Trophoblast cell (in vitro differentiated cells and primary cell): ENCODE measurements at regions not wholly inside any gene's neighbourhood (a gene's known extent, or its start where the extent isn't known, plus 50 kb on each side); places are given as distances from the start of the nearest gene placed in this dataset.

Source experiments
- DNase-seq, 2 donors: peaks; one replicate each; pipeline ENCODE4 v3.0.0-alpha.2; 2016
- H2AFZ ChIP-seq: 2 replicates; pipeline ENCODE4 v1.6.1; 2013; ENCODE audit warnings: low read length, moderate library complexity, mild to moderate bottlenecking; ENCODE audit not compliant: insufficient read depth, poor library complexity
- H2AK5ac ChIP-seq: 2 replicates; pipeline ENCODE4 v1.6.1; 2013; ENCODE audit warnings: mild to moderate bottlenecking, low read length
- H2BK120ac ChIP-seq: 2 replicates; pipeline ENCODE4 v1.6.1; 2013; ENCODE audit warnings: low read length, mild to moderate bottlenecking, moderate library complexity; ENCODE audit not compliant: insufficient read depth, poor library complexity
- H2BK12ac ChIP-seq: 2 replicates; pipeline ENCODE4 v1.6.1; 2013; ENCODE audit warnings: mild to moderate bottlenecking, low read length, moderate library complexity
- H2BK5ac ChIP-seq: 2 replicates; pipeline ENCODE4 v1.6.1; 2013; ENCODE audit warnings: low read length, low read depth, moderate library complexity, mild to moderate bottlenecking; ENCODE audit not compliant: poor library complexity
- H3K14ac ChIP-seq: 2 replicates; pipeline ENCODE4 v1.6.1; 2013; ENCODE audit warnings: mild to moderate bottlenecking, low read length
- H3K18ac ChIP-seq: 2 replicates; pipeline ENCODE4 v1.6.1; 2013; ENCODE audit warnings: mild to moderate bottlenecking, low read length
- H3K23ac ChIP-seq: 2 replicates; pipeline ENCODE4 v1.6.1; 2013; ENCODE audit warnings: low read length
- H3K27ac ChIP-seq: 2 replicates; pipeline ENCODE4 v1.5.1; 2013; ENCODE audit warnings: low read depth, mild to moderate bottlenecking, inconsistent platforms, low read length, moderate library complexity
- H3K27me3 ChIP-seq: 2 replicates; pipeline ENCODE4 v1.6.1; 2013; ENCODE audit warnings: inconsistent platforms, mild to moderate bottlenecking, low read length, moderate library complexity; ENCODE audit not compliant: insufficient read depth
- H3K36me3 ChIP-seq, 2 experiments: 1 replicate in 1 of 2; 2 replicates in 1 of 2; pipeline ENCODE4 v1.6.1; 2013; ENCODE audit warnings: low read length in 2 of 2, mild to moderate bottlenecking in 2 of 2, moderate library complexity in 1 of 2; ENCODE audit not compliant: insufficient read depth in 2 of 2, control insufficient read depth in 1 of 2
- H3K4ac ChIP-seq: 2 replicates; pipeline ENCODE4 v1.6.1; 2013; ENCODE audit warnings: low read depth, mild to moderate bottlenecking, low read length, moderate library complexity
- H3K4me1 ChIP-seq, 2 experiments: 1 replicate in 1 of 2; 2 replicates in 1 of 2; pipeline ENCODE4 v1.6.1; 2013; ENCODE audit warnings: low read length in 2 of 2, mild to moderate bottlenecking in 2 of 2, moderate library complexity in 1 of 2; ENCODE audit not compliant: insufficient read depth in 2 of 2, control insufficient read depth in 1 of 2
- H3K4me2 ChIP-seq: 2 replicates; pipeline ENCODE4 v1.6.1; 2013; ENCODE audit warnings: inconsistent platforms, mild to moderate bottlenecking, low read length, moderate library complexity
- H3K4me3 ChIP-seq: 2 replicates; pipeline ENCODE4 v1.5.1; 2013; ENCODE audit warnings: mild to moderate bottlenecking, low read depth, low read length, inconsistent platforms
- H3K79me1 ChIP-seq: one replicate; pipeline ENCODE4 v1.6.1; 2013; ENCODE audit warnings: low read length
- H3K79me2 ChIP-seq: 2 replicates; pipeline ENCODE4 v1.6.1; 2013; ENCODE audit warnings: low read length, mild to moderate bottlenecking; ENCODE audit not compliant: control insufficient read depth, insufficient read depth, poor library complexity
- H3K9ac ChIP-seq: 2 replicates; pipeline ENCODE4 v1.6.1; 2013; ENCODE audit warnings: mild to moderate bottlenecking, low read length
- H3K9me3 ChIP-seq: 2 replicates; pipeline ENCODE4 v1.6.1; 2013; ENCODE audit warnings: low read depth, mild to moderate bottlenecking, control low read depth, inconsistent platforms, low read length; ENCODE audit not compliant: insufficient read depth
- H4K12ac ChIP-seq: 2 replicates; pipeline ENCODE4 v1.6.1; 2013; ENCODE audit warnings: low read depth, mild to moderate bottlenecking, low read length, moderate library complexity
- H4K8ac ChIP-seq: 2 replicates; pipeline ENCODE4 v1.6.1; 2013; ENCODE audit warnings: low read depth, mild to moderate bottlenecking, low read length, moderate library complexity
- H4K91ac ChIP-seq: one replicate; pipeline ENCODE4 v1.6.1; 2013; ENCODE audit warnings: low read depth, mild to moderate bottlenecking, low read length, moderate library complexity
- WGBS: extraction: QIAGEN DNeasy Blood & Tissue Kit; methylation state at CpG from one replicate; pipeline ENCODE4 v1.1.7; 2013; ENCODE audit warnings: missing lambda C conversion rate; ENCODE audit not compliant: insufficient read length, insufficient coverage; ENCODE audit errors: extremely low coverage; 5-methylcytosine and 5-hydroxymethylcytosine counted together

DNA sequence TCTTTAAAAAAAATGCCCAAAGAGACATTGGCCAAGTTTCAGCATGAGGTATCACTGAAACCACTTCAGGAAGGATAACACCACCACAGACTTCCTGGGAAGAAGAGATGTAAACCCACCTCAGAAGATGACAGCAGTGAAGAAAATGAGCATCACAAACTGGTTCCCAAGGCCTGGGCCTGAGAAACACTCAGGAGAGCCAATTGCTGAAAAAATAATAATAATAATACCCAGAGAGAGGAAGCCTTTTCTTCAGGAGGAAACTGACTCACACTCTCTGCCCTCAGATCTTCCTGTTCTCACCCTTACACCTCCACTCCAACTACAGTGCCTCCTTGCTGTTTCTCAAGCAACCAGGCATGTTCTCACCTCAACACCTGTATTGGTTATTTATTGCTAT is 68.1 kb upstream of the MAFB start:
- no peak overlapping the region for H2BK12ac ChIP-seq
- no peaks in the 10 kb centered on the region for H3K27me3 ChIP-seq
- no peak overlapping the region for H2BK5ac ChIP-seq
- H3K18ac ChIP-seq, result no peak overlapping the region
- H3K14ac ChIP-seq, result no peak overlapping the region
- no peak overlapping the region for H2BK120ac ChIP-seq
- H2AK5ac ChIP-seq, result no peak overlapping the region
- no peak overlapping the region for H2AFZ ChIP-seq
- H4K8ac ChIP-seq, result no peak overlapping the region
- no peak overlapping the region for H3K27ac ChIP-seq
- no peaks in the 10 kb centered on the region for H3K79me2 ChIP-seq
- no peaks in the 10 kb centered on the region for H3K4me1 ChIP-seq
- no peaks in the 10 kb centered on the region for H3K79me1 ChIP-seq
- H3K36me3 ChIP-seq, result no peaks in the 10 kb centered on the region
- no peak overlapping the region for H3K4ac ChIP-seq
- H3K4me2 ChIP-seq, result no peak overlapping the region
- no peak overlapping the region for H3K9ac ChIP-seq
- H3K4me3 ChIP-seq, result no peak overlapping the region
- no peaks in the 10 kb centered on the region for H3K9me3 ChIP-seq
- no peak overlapping the region for H4K12ac ChIP-seq
- H4K91ac ChIP-seq, result no peak overlapping the region
- DNase-seq, result no peak
- H3K23ac ChIP-seq, result no peak overlapping the region

DNA sequence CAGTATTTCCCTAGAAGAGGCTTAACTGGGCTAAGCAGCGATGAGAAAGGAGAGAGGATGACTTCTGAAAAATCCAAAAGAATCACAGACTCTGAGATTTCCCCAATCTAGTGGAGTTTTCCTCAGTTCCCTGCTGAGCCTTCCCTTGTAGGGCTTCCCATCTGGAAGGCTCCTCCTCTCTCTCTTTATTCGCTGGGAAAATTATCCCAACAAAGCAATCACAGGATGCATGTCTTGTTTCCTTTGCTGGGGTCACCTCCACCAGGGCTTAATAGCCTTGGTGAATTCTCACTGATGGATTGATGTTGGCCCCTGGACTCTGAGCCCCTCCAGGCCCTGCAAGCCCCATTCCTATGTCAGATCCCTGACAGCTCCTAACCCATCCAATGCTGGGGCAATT is 69.8 kb upstream of the MAFB start:
- Histone ChIP-seq H2BK120ac (no peak overlapping the region), H2BK12ac (no peak overlapping the region), H3K9ac (no peak overlapping the region), H3K18ac (no peak overlapping the region), H3K9me3 (peaks cover 2% of the 10 kb centered on the region), H3K36me3 (no peaks in the 10 kb centered on the region), H2AFZ (no peak overlapping the region), H4K12ac (no peak overlapping the region), H4K91ac (no peak overlapping the region), H3K4ac (no peak overlapping the region), H3K79me2 (no peaks in the 10 kb centered on the region), H3K27ac (no peak overlapping the region), H3K27me3 (no peaks in the 10 kb centered on the region), H4K8ac (no peak overlapping the region), H3K23ac (no peak overlapping the region), H3K14ac (no peak overlapping the region), H2AK5ac (no peak overlapping the region), H3K4me3 (no peak overlapping the region), H3K79me1 (no peaks in the 10 kb centered on the region), H2BK5ac (no peak overlapping the region), H3K4me1 (no peaks in the 10 kb centered on the region), H3K4me2 (no peak overlapping the region)
- WGBS, result no CpG with 5 or more reads among the region's 2 CpGs
- DNase-seq, result no peak

- no peaks in the 10 kb centered on the region for H3K36me3 ChIP-seq
- H2AFZ ChIP-seq, result no peak overlapping the region
- no peak overlapping the region for H3K4ac ChIP-seq
- H3K9me3 ChIP-seq, result peaks cover 2% of the 10 kb centered on the region
- no peak overlapping the region for H4K12ac ChIP-seq
- no peaks in the 10 kb centered on the region for H3K27me3 ChIP-seq
- H2BK5ac ChIP-seq, result no peak overlapping the region
- no peak overlapping the region for H2AK5ac ChIP-seq
- H3K79me2 ChIP-seq, result no peaks in the 10 kb centered on the region
- H3K4me1 ChIP-seq, result no peaks in the 10 kb centered on the region
- no peak overlapping the region for H4K91ac ChIP-seq
- no peak for DNase-seq
- H3K27ac ChIP-seq, result no peak overlapping the region
- no peak overlapping the region for H3K9ac ChIP-seq
- H3K14ac ChIP-seq, result no peak overlapping the region
- no peak overlapping the region for H4K8ac ChIP-seq
- no peak overlapping the region for H3K23ac ChIP-seq
- no peaks in the 10 kb centered on the region for H3K79me1 ChIP-seq
- H2BK12ac ChIP-seq, result no peak overlapping the region
- no peak overlapping the region for H2BK120ac ChIP-seq
- no peak overlapping the region for H3K4me3 ChIP-seq
- WGBS, result no CpG with 5 or more reads among the region's 3 CpGs
- H3K18ac ChIP-seq, result no peak overlapping the region
- H3K4me2 ChIP-seq, result no peak overlapping the region
These were observed 71.4 kb upstream of the MAFB start for GRCh38 chr20:40760399-40760798.

- Histone ChIP-seq H2BK12ac (no peak overlapping the region), H3K4me1 (no peaks in the 10 kb centered on the region), H3K27ac (no peak overlapping the region), H3K79me1 (no peaks in the 10 kb centered on the region), H3K36me3 (no peaks in the 10 kb centered on the region), H3K4ac (no peak overlapping the region), H2AK5ac (no peak overlapping the region), H3K23ac (no peak overlapping the region), H3K9ac (no peak overlapping the region), H4K91ac (no peak overlapping the region), H3K79me2 (no peaks in the 10 kb centered on the region), H3K9me3 (peaks cover 2% of the 10 kb centered on the region), H4K12ac (no peak overlapping the region), H3K4me2 (no peak overlapping the region), H4K8ac (no peak overlapping the region), H2BK5ac (no peak overlapping the region), H3K4me3 (no peak overlapping the region), H3K14ac (no peak overlapping the region), H2AFZ (no peak overlapping the region), H2BK120ac (no peak overlapping the region), H3K18ac (no peak overlapping the region), H3K27me3 (no peaks in the 10 kb centered on the region)
- no CpG with 5 or more reads among the region's 10 CpGs for WGBS
- no peak for DNase-seq
These were observed 74.7 kb upstream of the MAFB start for GRCh38 chr20:40763646-40764295.
